ENCODE measurements at regions not wholly inside any gene's neighbourhood (a gene's known extent, or its start where the extent isn't known, plus 50 kb on each side); places are given as distances from the start of the nearest gene placed in this dataset.

- H2AFZ ChIP-seq (ENCODE audit: low read depth, low read length), result no peak overlapping the region
- no peaks in the 10 kb centered on the region for H3K27me3 ChIP-seq (ENCODE audit: control insufficient read depth in 2 of 2, insufficient read depth in 2 of 2, low read length in 2 of 2)
- no peaks in the 10 kb centered on the region for H3K36me3 ChIP-seq (ENCODE audit: control insufficient read depth in 2 of 2, extremely low read depth in 1 of 2, insufficient read depth in 2 of 2, low read length in 2 of 2)
- no peak overlapping the region for H3K9ac ChIP-seq (replicated peaks; ENCODE audit: extremely low read depth, insufficient read depth, low read length)
- H3K4me1 ChIP-seq (ENCODE audit: control insufficient read depth, extremely low read depth, insufficient read depth, low read length), result peaks cover 26% of the 10 kb centered on the region
- dilution Hi-C loops (cut with MboI; ENCODE audit: extremely low pct_ligation_motif_present, low sequenced_read_pairs) (no loop called here), intact Hi-C loops (cut with micrococcal nuclease) (no loop called here)
- H3K27ac ChIP-seq (ENCODE audit: insufficient read depth, low read depth, low read length), result no peak overlapping the region
- no peak overlapping the region for H3K4me3 ChIP-seq (replicated peaks in 1 of 3; ENCODE audit: insufficient read depth in 1 of 3, low read depth in 1 of 3, low read length in 3 of 3)
- no peaks in the 10 kb centered on the region for H3K9me1 ChIP-seq (replicated peaks; ENCODE audit: control insufficient read depth, extremely low read depth, insufficient read depth, low read length)
- TF ChIP-seq EZH2 (IDR thresholded peaks at IDR 0.05; ENCODE audit: borderline replicate concordance, low read depth, low read length, severe bottlenecking) (no peak), POLR2AphosphoS5 (IDR thresholded peaks at IDR 0.05; ENCODE audit: insufficient read depth, low read depth, low read length) (no peak), POLR2A (IDR thresholded peaks at IDR 0.05; ENCODE audit: low read depth, low read length) (no peak), JUN (IDR thresholded peaks at IDR 0.05; ENCODE audit: borderline replicate concordance, insufficient read depth, insufficient read length, low read depth) (no peak), MYC (IDR thresholded peaks at IDR 0.05; ENCODE audit: low read depth, low read length) (no peak), FOS (IDR thresholded peaks at IDR 0.05; ENCODE audit: borderline replicate concordance, insufficient read depth, low read length) (no peak), GATA2 (IDR thresholded peaks at IDR 0.05; ENCODE audit: insufficient read depth, insufficient read length, low read depth, low read length) (no peak), CTCF (IDR thresholded peaks at IDR 0.05; ENCODE audit: extremely low read depth in 1 of 2, insufficient read depth in 1 of 2, low read depth in 1 of 2, low read length in 2 of 2) (no peak)
- ChIA-PET POLR2A (interaction anchor here (0.7 kb wide), 1 partner anchor 266 kb away, joined by 3 read pairs; no protein-coding TSS in a partner anchor), CTCF (interaction anchor here (2.2 kb wide), 1 partner anchor 56 kb away, joined by 7 read pairs; no protein-coding TSS in a partner anchor)
- FAIRE-seq (peak; percentile 12), DNase-seq (ENCODE audit: low read depth, low spot score) (no peak)
- no peaks in the 10 kb centered on the region for H3K9me3 ChIP-seq (replicated peaks; ENCODE audit: control insufficient read depth, insufficient read depth, low read length)
- H4K20me1 ChIP-seq (replicated peaks; ENCODE audit: control insufficient read depth, extremely low read depth, insufficient read depth, low read length), result no peaks in the 10 kb centered on the region
- no TSS peak for BruUV-seq (replicated peaks)
- no peak overlapping the region for H3K4me2 ChIP-seq (ENCODE audit: insufficient read depth, low read length)
- no peaks in the 10 kb centered on the region for H3K79me2 ChIP-seq (ENCODE audit: control insufficient read depth, insufficient read depth, low read length)
These were observed 191.1 kb upstream of the RASGRP1 start for GRCh38 chr15:38755718-38756117.

Data from endothelial cell of umbilical vein (primary cell).